HEK293 (cell line): ENCODE measurements at regions not wholly inside any gene's neighbourhood (a gene's known extent, or its start where the extent isn't known, plus 50 kb on each side); places are given as distances from the start of the nearest gene placed in this dataset.

Source experiments
- YY1 ChIP-seq: fragments of 450-650 bp; formaldehyde crosslinking; IDR thresholded peaks from 2 replicates; pipeline ENCODE4 v1.5.1; 2018; ENCODE audit warnings: missing biosample characterization, missing genetic modification characterization
- ZNF121 ChIP-seq: fragments of 450-650 bp; formaldehyde crosslinking; IDR thresholded peaks from 2 replicates; pipeline ENCODE4 v1.5.1; 2016; ENCODE audit warnings: missing biosample characterization, missing genetic modification characterization
- ZNF23 ChIP-seq: fragments of 450-650 bp; formaldehyde crosslinking; IDR thresholded peaks from 2 replicates; pipeline ENCODE4 v1.5.1; 2016; ENCODE audit warnings: missing biosample characterization, missing genetic modification characterization, borderline replicate concordance
- ZNF404 ChIP-seq: fragments of 450-650 bp; formaldehyde crosslinking; IDR thresholded peaks from 2 replicates; pipeline ENCODE4 v1.5.1; 2017; ENCODE audit warnings: missing biosample characterization, missing genetic modification characterization
- ZNF510 ChIP-seq: fragments of 450-650 bp; formaldehyde crosslinking; IDR thresholded peaks from 2 replicates; pipeline ENCODE4 v1.5.1; 2018; ENCODE audit warnings: mild to moderate bottlenecking, missing genetic modification characterization, missing biosample characterization; ENCODE audit not compliant: insufficient replicate concordance
- ZNF514 ChIP-seq: fragments of 450-650 bp; formaldehyde crosslinking; IDR thresholded peaks from 2 replicates; pipeline ENCODE4 v1.5.1; 2016; ENCODE audit warnings: missing biosample characterization, missing genetic modification characterization
- ZNF747 ChIP-seq: fragments of 450-650 bp; formaldehyde crosslinking; IDR thresholded peaks from 2 replicates; pipeline ENCODE4 v1.5.1; 2016; ENCODE audit warnings: missing biosample characterization, missing genetic modification characterization
- TF ChIP-seq, protein P1 (sequence below): fragments of 450-650 bp; formaldehyde crosslinking; IDR thresholded peaks from 2 replicates; pipeline ENCODE4 v1.5.1; 2016; ENCODE audit warnings: missing biosample characterization, missing genetic modification characterization
- TF ChIP-seq, protein P2 (sequence below): fragments of 450-650 bp; formaldehyde crosslinking; IDR thresholded peaks from 2 replicates; pipeline ENCODE4 v1.5.1; 2016; ENCODE audit warnings: missing biosample characterization, missing genetic modification characterization
- TF ChIP-seq, protein P3 (sequence below): fragments of 450-650 bp; formaldehyde crosslinking; IDR thresholded peaks from 2 replicates; pipeline ENCODE4 v1.5.1; 2016; ENCODE audit warnings: missing biosample characterization, missing genetic modification characterization, low read depth
- TF ChIP-seq, protein P4 (sequence below): fragments of 450-650 bp; formaldehyde crosslinking; IDR thresholded peaks from 2 replicates; pipeline ENCODE4 v1.5.1; 2016; ENCODE audit warnings: missing biosample characterization, missing genetic modification characterization
- TF ChIP-seq, protein P5 (sequence below): fragments of 450-650 bp; formaldehyde crosslinking; IDR thresholded peaks from 2 replicates; pipeline ENCODE4 v1.5.1; 2016; ENCODE audit warnings: missing biosample characterization, missing genetic modification characterization
- TF ChIP-seq, protein P6 (sequence below): fragments of 450-650 bp; formaldehyde crosslinking; IDR thresholded peaks from 2 replicates; pipeline ENCODE4 v1.5.1; 2016; ENCODE audit warnings: missing biosample characterization, missing genetic modification characterization

DNA sequence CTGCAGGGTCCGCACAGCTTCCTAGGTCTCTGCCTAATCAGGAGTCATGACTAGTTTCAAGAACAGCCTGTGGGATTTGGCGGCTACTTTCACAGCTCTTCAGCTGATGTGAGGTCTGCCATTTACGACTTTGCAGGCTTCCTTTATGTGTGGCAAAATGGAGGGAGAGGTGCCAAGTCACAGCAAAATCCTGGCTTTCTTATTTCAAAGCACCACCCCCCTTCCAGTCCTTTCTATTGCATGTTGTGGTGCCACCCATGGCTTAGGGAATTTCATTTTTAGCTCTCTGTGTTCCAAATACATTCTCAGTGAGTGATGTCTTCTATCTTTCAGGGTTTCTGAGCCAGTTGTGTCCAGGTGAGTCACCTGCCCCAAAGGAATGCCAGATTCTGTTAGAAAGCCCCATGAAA lies 75.1 kb upstream of the WLS start:
- TF ChIP-seq ZNF510: no peak
- no peak for TF ChIP-seq ZNF404 (tag by site-specific recombination)
- TF ChIP-seq, protein P1, sequence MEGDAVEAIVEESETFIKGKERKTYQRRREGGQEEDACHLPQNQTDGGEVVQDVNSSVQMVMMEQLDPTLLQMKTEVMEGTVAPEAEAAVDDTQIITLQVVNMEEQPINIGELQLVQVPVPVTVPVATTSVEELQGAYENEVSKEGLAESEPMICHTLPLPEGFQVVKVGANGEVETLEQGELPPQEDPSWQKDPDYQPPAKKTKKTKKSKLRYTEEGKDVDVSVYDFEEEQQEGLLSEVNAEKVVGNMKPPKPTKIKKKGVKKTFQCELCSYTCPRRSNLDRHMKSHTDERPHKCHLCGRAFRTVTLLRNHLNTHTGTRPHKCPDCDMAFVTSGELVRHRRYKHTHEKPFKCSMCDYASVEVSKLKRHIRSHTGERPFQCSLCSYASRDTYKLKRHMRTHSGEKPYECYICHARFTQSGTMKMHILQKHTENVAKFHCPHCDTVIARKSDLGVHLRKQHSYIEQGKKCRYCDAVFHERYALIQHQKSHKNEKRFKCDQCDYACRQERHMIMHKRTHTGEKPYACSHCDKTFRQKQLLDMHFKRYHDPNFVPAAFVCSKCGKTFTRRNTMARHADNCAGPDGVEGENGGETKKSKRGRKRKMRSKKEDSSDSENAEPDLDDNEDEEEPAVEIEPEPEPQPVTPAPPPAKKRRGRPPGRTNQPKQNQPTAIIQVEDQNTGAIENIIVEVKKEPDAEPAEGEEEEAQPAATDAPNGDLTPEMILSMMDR (tag by site-specific recombination): no peak
- TF ChIP-seq ZNF747: no peak
- TF ChIP-seq ZNF514 (tag by site-specific recombination): no peak
- no peak for TF ChIP-seq YY1 (tag by site-specific recombination)
- no peak for TF ChIP-seq ZNF121 (tag by site-specific recombination)
- TF ChIP-seq, protein P2, sequence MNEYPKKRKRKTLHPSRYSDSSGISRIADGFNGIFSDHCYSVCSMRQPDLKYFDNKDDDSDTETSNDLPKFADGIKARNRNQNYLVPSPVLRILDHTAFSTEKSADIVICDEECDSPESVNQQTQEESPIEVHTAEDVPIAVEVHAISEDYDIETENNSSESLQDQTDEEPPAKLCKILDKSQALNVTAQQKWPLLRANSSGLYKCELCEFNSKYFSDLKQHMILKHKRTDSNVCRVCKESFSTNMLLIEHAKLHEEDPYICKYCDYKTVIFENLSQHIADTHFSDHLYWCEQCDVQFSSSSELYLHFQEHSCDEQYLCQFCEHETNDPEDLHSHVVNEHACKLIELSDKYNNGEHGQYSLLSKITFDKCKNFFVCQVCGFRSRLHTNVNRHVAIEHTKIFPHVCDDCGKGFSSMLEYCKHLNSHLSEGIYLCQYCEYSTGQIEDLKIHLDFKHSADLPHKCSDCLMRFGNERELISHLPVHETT (tag by site-specific recombination): no peak
- TF ChIP-seq, protein P3, sequence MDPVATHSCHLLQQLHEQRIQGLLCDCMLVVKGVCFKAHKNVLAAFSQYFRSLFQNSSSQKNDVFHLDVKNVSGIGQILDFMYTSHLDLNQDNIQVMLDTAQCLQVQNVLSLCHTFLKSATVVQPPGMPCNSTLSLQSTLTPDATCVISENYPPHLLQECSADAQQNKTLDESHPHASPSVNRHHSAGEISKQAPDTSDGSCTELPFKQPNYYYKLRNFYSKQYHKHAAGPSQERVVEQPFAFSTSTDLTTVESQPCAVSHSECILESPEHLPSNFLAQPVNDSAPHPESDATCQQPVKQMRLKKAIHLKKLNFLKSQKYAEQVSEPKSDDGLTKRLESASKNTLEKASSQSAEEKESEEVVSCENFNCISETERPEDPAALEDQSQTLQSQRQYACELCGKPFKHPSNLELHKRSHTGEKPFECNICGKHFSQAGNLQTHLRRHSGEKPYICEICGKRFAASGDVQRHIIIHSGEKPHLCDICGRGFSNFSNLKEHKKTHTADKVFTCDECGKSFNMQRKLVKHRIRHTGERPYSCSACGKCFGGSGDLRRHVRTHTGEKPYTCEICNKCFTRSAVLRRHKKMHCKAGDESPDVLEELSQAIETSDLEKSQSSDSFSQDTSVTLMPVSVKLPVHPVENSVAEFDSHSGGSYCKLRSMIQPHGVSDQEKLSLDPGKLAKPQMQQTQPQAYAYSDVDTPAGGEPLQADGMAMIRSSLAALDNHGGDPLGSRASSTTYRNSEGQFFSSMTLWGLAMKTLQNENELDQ (tag by site-specific recombination): no peak
- TF ChIP-seq, protein P4, sequence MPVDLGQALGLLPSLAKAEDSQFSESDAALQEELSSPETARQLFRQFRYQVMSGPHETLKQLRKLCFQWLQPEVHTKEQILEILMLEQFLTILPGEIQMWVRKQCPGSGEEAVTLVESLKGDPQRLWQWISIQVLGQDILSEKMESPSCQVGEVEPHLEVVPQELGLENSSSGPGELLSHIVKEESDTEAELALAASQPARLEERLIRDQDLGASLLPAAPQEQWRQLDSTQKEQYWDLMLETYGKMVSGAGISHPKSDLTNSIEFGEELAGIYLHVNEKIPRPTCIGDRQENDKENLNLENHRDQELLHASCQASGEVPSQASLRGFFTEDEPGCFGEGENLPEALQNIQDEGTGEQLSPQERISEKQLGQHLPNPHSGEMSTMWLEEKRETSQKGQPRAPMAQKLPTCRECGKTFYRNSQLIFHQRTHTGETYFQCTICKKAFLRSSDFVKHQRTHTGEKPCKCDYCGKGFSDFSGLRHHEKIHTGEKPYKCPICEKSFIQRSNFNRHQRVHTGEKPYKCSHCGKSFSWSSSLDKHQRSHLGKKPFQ (tag by site-specific recombination): no peak
- TF ChIP-seq, protein P5, sequence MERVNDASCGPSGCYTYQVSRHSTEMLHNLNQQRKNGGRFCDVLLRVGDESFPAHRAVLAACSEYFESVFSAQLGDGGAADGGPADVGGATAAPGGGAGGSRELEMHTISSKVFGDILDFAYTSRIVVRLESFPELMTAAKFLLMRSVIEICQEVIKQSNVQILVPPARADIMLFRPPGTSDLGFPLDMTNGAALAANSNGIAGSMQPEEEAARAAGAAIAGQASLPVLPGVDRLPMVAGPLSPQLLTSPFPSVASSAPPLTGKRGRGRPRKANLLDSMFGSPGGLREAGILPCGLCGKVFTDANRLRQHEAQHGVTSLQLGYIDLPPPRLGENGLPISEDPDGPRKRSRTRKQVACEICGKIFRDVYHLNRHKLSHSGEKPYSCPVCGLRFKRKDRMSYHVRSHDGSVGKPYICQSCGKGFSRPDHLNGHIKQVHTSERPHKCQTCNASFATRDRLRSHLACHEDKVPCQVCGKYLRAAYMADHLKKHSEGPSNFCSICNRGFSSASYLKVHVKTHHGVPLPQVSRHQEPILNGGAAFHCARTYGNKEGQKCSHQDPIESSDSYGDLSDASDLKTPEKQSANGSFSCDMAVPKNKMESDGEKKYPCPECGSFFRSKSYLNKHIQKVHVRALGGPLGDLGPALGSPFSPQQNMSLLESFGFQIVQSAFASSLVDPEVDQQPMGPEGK (tag by site-specific recombination): no peak
- TF ChIP-seq ZNF23 (tag by site-specific recombination): no peak
- TF ChIP-seq, protein P6, sequence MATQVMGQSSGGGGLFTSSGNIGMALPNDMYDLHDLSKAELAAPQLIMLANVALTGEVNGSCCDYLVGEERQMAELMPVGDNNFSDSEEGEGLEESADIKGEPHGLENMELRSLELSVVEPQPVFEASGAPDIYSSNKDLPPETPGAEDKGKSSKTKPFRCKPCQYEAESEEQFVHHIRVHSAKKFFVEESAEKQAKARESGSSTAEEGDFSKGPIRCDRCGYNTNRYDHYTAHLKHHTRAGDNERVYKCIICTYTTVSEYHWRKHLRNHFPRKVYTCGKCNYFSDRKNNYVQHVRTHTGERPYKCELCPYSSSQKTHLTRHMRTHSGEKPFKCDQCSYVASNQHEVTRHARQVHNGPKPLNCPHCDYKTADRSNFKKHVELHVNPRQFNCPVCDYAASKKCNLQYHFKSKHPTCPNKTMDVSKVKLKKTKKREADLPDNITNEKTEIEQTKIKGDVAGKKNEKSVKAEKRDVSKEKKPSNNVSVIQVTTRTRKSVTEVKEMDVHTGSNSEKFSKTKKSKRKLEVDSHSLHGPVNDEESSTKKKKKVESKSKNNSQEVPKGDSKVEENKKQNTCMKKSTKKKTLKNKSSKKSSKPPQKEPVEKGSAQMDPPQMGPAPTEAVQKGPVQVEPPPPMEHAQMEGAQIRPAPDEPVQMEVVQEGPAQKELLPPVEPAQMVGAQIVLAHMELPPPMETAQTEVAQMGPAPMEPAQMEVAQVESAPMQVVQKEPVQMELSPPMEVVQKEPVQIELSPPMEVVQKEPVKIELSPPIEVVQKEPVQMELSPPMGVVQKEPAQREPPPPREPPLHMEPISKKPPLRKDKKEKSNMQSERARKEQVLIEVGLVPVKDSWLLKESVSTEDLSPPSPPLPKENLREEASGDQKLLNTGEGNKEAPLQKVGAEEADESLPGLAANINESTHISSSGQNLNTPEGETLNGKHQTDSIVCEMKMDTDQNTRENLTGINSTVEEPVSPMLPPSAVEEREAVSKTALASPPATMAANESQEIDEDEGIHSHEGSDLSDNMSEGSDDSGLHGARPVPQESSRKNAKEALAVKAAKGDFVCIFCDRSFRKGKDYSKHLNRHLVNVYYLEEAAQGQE: no peak
